Thyroid gland (tissue), 4 donors: ENCODE measurements at regions not wholly inside any gene's neighbourhood (a gene's known extent, or its start where the extent isn't known, plus 50 kb on each side); places are given as distances from the start of the nearest gene placed in this dataset.

ENCODE experiments used
- POLR2A ChIP-seq, 2 donors: fragments of 450-650 bp; IDR thresholded peaks; one replicate each; pipeline ENCODE4 v1.6.1; 2017; ENCODE audit warnings: antibody characterized with exemption in 2 of 2, mild to moderate bottlenecking in 2 of 2, moderate library complexity in 1 of 2
- TF ChIP-seq, protein P1 (sequence below), 6 experiments: fragments of 200-600 bp in 3 of 6; fragments of 450-650 bp in 3 of 6; sonication (generic) in 3 of 6; IDR thresholded peaks; one replicate each; pipeline ENCODE4 v1.5.1; 2016 to 2019; ENCODE audit warnings: antibody characterized with exemption in 6 of 6, mild to moderate bottlenecking in 2 of 6, inconsistent platforms in 1 of 6, moderate library complexity in 1 of 6

GRCh38 chr5:57598756-57599155, 116.1 kb upstream of the ACTBL2 start:
- TF ChIP-seq, protein P1, sequence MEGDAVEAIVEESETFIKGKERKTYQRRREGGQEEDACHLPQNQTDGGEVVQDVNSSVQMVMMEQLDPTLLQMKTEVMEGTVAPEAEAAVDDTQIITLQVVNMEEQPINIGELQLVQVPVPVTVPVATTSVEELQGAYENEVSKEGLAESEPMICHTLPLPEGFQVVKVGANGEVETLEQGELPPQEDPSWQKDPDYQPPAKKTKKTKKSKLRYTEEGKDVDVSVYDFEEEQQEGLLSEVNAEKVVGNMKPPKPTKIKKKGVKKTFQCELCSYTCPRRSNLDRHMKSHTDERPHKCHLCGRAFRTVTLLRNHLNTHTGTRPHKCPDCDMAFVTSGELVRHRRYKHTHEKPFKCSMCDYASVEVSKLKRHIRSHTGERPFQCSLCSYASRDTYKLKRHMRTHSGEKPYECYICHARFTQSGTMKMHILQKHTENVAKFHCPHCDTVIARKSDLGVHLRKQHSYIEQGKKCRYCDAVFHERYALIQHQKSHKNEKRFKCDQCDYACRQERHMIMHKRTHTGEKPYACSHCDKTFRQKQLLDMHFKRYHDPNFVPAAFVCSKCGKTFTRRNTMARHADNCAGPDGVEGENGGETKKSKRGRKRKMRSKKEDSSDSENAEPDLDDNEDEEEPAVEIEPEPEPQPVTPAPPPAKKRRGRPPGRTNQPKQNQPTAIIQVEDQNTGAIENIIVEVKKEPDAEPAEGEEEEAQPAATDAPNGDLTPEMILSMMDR (IDR thresholded peaks at IDR 0.05) = no peak
- no peak for TF ChIP-seq POLR2A (IDR thresholded peaks at IDR 0.05)
